Glutamatergic neuron (in vitro differentiated cells): ENCODE measurements at regions not wholly inside any gene's neighbourhood (a gene's known extent, or its start where the extent isn't known, plus 50 kb on each side); places are given as distances from the start of the nearest gene placed in this dataset.

Experiments
- DNase-seq: peaks from one replicate; pipeline ENCODE4 v3.0.0; 2022
- H3K27ac Mint-ChIP-seq: one replicate; pipeline ENCODE4 v1.8.0; 2020; ENCODE audit warnings: mild to moderate bottlenecking, mixed read lengths, inconsistent platforms; ENCODE audit not compliant: unreplicated experiment
- H3K27me3 Mint-ChIP-seq: one replicate; pipeline ENCODE4 v1.8.0; 2020; ENCODE audit warnings: mild to moderate bottlenecking, moderate library complexity, mixed read lengths, inconsistent platforms; ENCODE audit not compliant: unreplicated experiment
- H3K36me3 Mint-ChIP-seq: one replicate; pipeline ENCODE4 v1.8.0; 2020; ENCODE audit warnings: mild to moderate bottlenecking, mixed read lengths, inconsistent platforms; ENCODE audit not compliant: unreplicated experiment
- H3K4me1 Mint-ChIP-seq: one replicate; pipeline ENCODE4 v1.8.0; 2020; ENCODE audit warnings: mild to moderate bottlenecking, low read depth, mixed read lengths, inconsistent platforms; ENCODE audit not compliant: unreplicated experiment
- H3K4me3 Mint-ChIP-seq: one replicate; pipeline ENCODE4 v1.8.0; 2020; ENCODE audit warnings: mild to moderate bottlenecking, mixed read lengths, inconsistent platforms; ENCODE audit not compliant: unreplicated experiment
- H3K9me3 Mint-ChIP-seq: one replicate; pipeline ENCODE4 v1.8.0; 2020; ENCODE audit warnings: mild to moderate bottlenecking, moderate library complexity, mixed read lengths, inconsistent platforms; ENCODE audit not compliant: unreplicated experiment
- CTCF ChIP-seq: fragments of 200-600 bp; sonication (generic); IDR thresholded peaks from one replicate; pipeline ENCODE4 v1.5.0; 2021; ENCODE audit not compliant: partially characterized antibody, unreplicated experiment

GRCh38 chr18:55713707-55714106 is 125.7 kb upstream of the TCF4 start:
- no peak overlapping the region for H3K4me3 Mint-ChIP-seq
- peaks cover 14% of the 10 kb centered on the region for H3K36me3 Mint-ChIP-seq
- no peaks in the 10 kb centered on the region for H3K27me3 Mint-ChIP-seq
- H3K27ac Mint-ChIP-seq: no peak overlapping the region
- no peak for DNase-seq
- TF ChIP-seq CTCF: no peak
- peaks cover 3% of the 10 kb centered on the region for H3K9me3 Mint-ChIP-seq
- no peaks in the 10 kb centered on the region for H3K4me1 Mint-ChIP-seq

GRCh38 chr18:55706898-55707297 is 118.9 kb upstream of the TCF4 start:
- Mint-ChIP-seq H3K36me3 (peaks cover 7% of the 10 kb centered on the region), H3K27ac (no peak overlapping the region), H3K9me3 (no peaks in the 10 kb centered on the region), H3K4me1 (no peaks in the 10 kb centered on the region), H3K27me3 (no peaks in the 10 kb centered on the region), H3K4me3 (no peak overlapping the region)
- DNase-seq: no peak
- no peak for TF ChIP-seq CTCF

- Mint-ChIP-seq H3K4me1 (no peaks in the 10 kb centered on the region), H3K27ac (no peak overlapping the region), H3K36me3 (peaks cover 7% of the 10 kb centered on the region), H3K27me3 (no peaks in the 10 kb centered on the region), H3K4me3 (no peak overlapping the region), H3K9me3 (no peaks in the 10 kb centered on the region)
- no peak for TF ChIP-seq CTCF
- DNase-seq: no peak
Measured at GRCh38 chr18:55699233-55699765, 111.3 kb upstream of the TCF4 start.

GRCh38 chr18:55696811-55697210 is 108.8 kb upstream of the TCF4 start:
- no peaks in the 10 kb centered on the region for H3K36me3 Mint-ChIP-seq
- H3K9me3 Mint-ChIP-seq: no peaks in the 10 kb centered on the region
- no peak overlapping the region for H3K4me3 Mint-ChIP-seq
- DNase-seq: no peak
- no peak for TF ChIP-seq CTCF
- H3K27ac Mint-ChIP-seq: no peak overlapping the region
- peaks cover 3% of the 10 kb centered on the region for H3K4me1 Mint-ChIP-seq
- no peaks in the 10 kb centered on the region for H3K27me3 Mint-ChIP-seq

- Mint-ChIP-seq H3K36me3 (no peaks in the 10 kb centered on the region), H3K4me1 (peaks cover 3% of the 10 kb centered on the region)
Measured at GRCh38 chr18:55695091-55695490, 107.1 kb upstream of the TCF4 start.

More at GRCh38 chr18:55695091-55695490, 107.1 kb upstream of the TCF4 start:
- H3K4me3 Mint-ChIP-seq: no peak overlapping the region
- no peaks in the 10 kb centered on the region for H3K27me3 Mint-ChIP-seq
- DNase-seq: no peak
- H3K27ac Mint-ChIP-seq: no peak overlapping the region
- no peak for TF ChIP-seq CTCF
- no peaks in the 10 kb centered on the region for H3K9me3 Mint-ChIP-seq
